Testis (tissue), 2 donors: ENCODE measurements at regions not wholly inside any gene's neighbourhood (a gene's known extent, or its start where the extent isn't known, plus 50 kb on each side); places are given as distances from the start of the nearest gene placed in this dataset.

Experiments
- DNase-seq: peaks from one replicate; pipeline ENCODE4 v3.0.0-alpha.2; 2019
- H3K27ac ChIP-seq, 2 donors: fragments of 200-600 bp; sonication (generic); one replicate each; pipeline ENCODE4 v1.5.1; 2019
- H3K27me3 ChIP-seq: fragments of 200-600 bp; sonication (generic); one replicate; pipeline ENCODE4 v1.5.1; 2019
- H3K36me3 ChIP-seq: fragments of 200-600 bp; sonication (generic); one replicate; pipeline ENCODE4 v1.5.1; 2017; ENCODE audit warnings: low read depth; ENCODE audit errors: missing control alignments
- H3K4me1 ChIP-seq: fragments of 200-600 bp; sonication (generic); one replicate; pipeline ENCODE4 v1.5.1; 2019
- H3K4me3 ChIP-seq, 2 donors: fragments of 200-600 bp; sonication (generic); one replicate each; pipeline ENCODE4 v1.5.1; 2017 to 2019
- H3K9me3 ChIP-seq: fragments of 200-600 bp; sonication (generic); one replicate; pipeline ENCODE4 v1.5.1; 2017
- CTCF ChIP-seq, 3 experiments: fragments of 450-650 bp in 2 of 3; fragments of 200-600 bp in 1 of 3; sonication (generic) in 1 of 3; IDR thresholded peaks; one replicate each; pipeline ENCODE4 v1.5.1; 2016 to 2019; ENCODE audit warnings: antibody characterized with exemption in 3 of 3, mild to moderate bottlenecking in 2 of 3, moderate library complexity in 1 of 3
- POLR2A ChIP-seq: fragments of 450-650 bp; IDR thresholded peaks from one replicate; pipeline ENCODE4 v1.6.1; 2017; ENCODE audit warnings: antibody characterized with exemption, mild to moderate bottlenecking, moderate library complexity
- WGBS, 2 donors: methylation state at CpG; one replicate each; pipeline ENCODE4 v1.1.5; 2018; 5-methylcytosine and 5-hydroxymethylcytosine counted together
- intact Hi-C: fragments of 100-400 bp; cut with DNase I; formaldehyde crosslinking; loops from one replicate; pipeline ENCODE4 v1.15.1; 2023; ENCODE audit warnings: low total_unique reads

- Histone ChIP-seq H3K4me3 (no peak overlapping the region), H3K27ac (no peak overlapping the region), H3K4me1 (no peaks in the 10 kb centered on the region), H3K36me3 (no peaks in the 10 kb centered on the region), H3K27me3 (no peaks in the 10 kb centered on the region), H3K9me3 (no peaks in the 10 kb centered on the region)
- DNase-seq: no peak
- no peak for TF ChIP-seq CTCF (IDR thresholded peaks at IDR 0.05)
- no peak for TF ChIP-seq POLR2A
- intact Hi-C loops: no loop called here
These were observed 56.8 kb upstream of the NANOGP8 start for GRCh38 chr15:35141743-35142471.

GRCh38 chr15:35139822-35140221, 54.7 kb upstream of the NANOGP8 start:
- Histone ChIP-seq H3K36me3 (no peaks in the 10 kb centered on the region), H3K27ac (no peak overlapping the region), H3K4me3 (no peak overlapping the region), H3K9me3 (no peaks in the 10 kb centered on the region), H3K4me1 (no peaks in the 10 kb centered on the region), H3K27me3 (no peaks in the 10 kb centered on the region)
- intact Hi-C loops: no loop called here
- DNase-seq: no peak
- 85 to 99% methylated on average over 6 of the region's 6 CpGs for WGBS, 2 donors
- TF ChIP-seq CTCF (IDR thresholded peaks at IDR 0.05) (no peak), POLR2A (no peak)

- H3K36me3 ChIP-seq: no peaks in the 10 kb centered on the region
- no peaks in the 10 kb centered on the region for H3K9me3 ChIP-seq
- no peak for TF ChIP-seq CTCF (IDR thresholded peaks at IDR 0.05)
- no peaks in the 10 kb centered on the region for H3K27me3 ChIP-seq
- no peaks in the 10 kb centered on the region for H3K4me1 ChIP-seq
- no peak overlapping the region for H3K27ac ChIP-seq
- intact Hi-C loops: no loop called here
- no peak overlapping the region for H3K4me3 ChIP-seq
- DNase-seq: no peak
These were observed 52.1 kb upstream of the NANOGP8 start for GRCh38 chr15:35137190-35137574.

GRCh38 chr15:35136321-35137189, 51.5 kb upstream of the NANOGP8 start:
- no peak for TF ChIP-seq POLR2A
- TF ChIP-seq CTCF (IDR thresholded peaks at IDR 0.05): no peak
- no peaks in the 10 kb centered on the region for H3K4me1 ChIP-seq
- intact Hi-C loops: no loop called here

More at GRCh38 chr15:35136321-35137189, 51.5 kb upstream of the NANOGP8 start:
- H3K36me3 ChIP-seq: no peaks in the 10 kb centered on the region
- WGBS, 2 donors: 86 to 91% methylated on average over 6 of the region's 6 CpGs
- no peaks in the 10 kb centered on the region for H3K27me3 ChIP-seq
- H3K27ac ChIP-seq: no peak overlapping the region
- DNase-seq: no peak
- H3K4me3 ChIP-seq: no peak overlapping the region
- H3K9me3 ChIP-seq: no peaks in the 10 kb centered on the region
